ENCODE measurements at regions not wholly inside any gene's neighbourhood (a gene's known extent, or its start where the extent isn't known, plus 50 kb on each side); places are given as distances from the start of the nearest gene placed in this dataset.

GRCh38 chr5:28542987-28543386 is 1504.6 kb upstream of the CDH9 start:
- no peak for DNase-seq (ENCODE audit: low read depth in 4 of 4, low spot score in 2 of 4)

DNA sequence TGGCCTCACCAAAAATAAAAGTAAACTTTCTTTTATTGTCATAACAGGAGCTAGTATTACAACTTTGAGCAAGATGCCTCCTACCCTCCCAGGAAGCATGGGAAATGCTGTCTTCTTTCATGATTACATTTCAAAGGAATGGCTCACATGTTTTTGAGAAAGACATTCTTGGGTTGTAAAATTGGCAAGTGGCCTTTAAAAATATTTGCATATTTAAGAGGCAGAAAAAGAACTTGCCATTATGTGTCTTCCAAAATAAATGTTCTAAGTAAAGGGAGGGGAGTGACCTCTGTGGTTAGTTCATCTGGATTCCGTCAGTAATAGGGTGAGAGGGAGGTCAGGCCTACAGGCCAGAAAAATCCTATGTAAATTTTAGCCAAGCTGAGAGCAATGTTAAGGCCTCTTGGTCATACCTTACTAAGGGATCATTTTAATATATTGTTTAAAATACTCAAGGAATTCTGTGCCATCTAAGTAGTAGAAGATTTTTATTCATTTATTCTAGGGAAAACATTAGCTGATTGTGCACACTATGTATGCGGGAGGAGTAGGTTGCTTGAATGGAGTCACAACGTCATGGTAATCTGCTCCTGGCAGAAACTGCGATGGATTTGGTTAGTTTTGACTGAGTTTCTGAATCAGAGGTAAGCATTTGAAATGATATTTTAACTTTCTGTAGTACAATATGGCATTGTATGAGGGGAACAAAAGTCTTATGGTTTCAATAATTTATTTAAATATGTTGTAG is 1485.7 kb upstream of the CDH9 start:
- peak in 2 of 4 donors; percentile 26 to 44 for DNase-seq (ENCODE audit: low read depth in 4 of 4, low spot score in 2 of 4)

DNA sequence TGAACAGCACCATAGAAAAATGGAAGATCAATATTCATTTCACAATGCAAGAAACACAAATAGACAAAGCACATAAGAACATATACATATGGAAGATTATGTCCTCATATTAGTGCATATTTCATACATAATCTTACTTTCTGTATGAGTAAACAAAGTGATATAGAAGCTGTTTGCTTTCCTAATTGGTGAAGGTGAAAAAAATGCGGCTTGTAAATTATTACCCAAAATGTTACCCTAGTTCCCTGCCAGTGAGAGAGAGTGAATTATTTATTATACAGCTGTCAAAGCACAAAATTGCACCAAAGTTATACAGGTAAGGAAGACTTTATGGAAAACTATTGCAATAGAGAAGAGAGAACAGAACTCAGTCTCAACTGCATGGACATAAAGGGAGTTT is 1485.0 kb upstream of the CDH9 start:
- DNase-seq (ENCODE audit: low read depth in 4 of 4, low spot score in 2 of 4): no peak

DNA sequence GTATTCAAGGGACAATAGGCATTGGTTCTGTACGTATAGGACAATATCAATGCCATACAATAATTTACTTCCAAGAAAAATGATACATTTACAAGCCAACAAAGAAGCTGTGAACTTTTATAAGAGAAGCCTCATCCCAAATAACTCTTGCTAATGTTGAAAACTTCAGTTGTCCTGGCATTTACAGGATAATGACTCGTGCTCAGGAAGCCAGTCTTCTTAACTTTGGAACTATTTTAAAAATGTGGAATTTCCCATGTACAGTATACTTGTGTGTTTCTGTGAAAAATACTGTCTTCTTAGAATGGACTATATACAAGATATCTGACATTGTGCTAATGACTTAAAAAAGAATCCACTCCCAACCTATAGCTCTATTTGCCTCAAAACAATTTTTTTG is 1479.3 kb upstream of the CDH9 start:
- no peak for DNase-seq (ENCODE audit: low read depth in 4 of 4, low spot score in 2 of 4)

- no peak for DNase-seq (ENCODE audit: low read depth in 4 of 4, low spot score in 2 of 4)
These were observed 1478.3 kb upstream of the CDH9 start for GRCh38 chr5:28516722-28517121.

DNA sequence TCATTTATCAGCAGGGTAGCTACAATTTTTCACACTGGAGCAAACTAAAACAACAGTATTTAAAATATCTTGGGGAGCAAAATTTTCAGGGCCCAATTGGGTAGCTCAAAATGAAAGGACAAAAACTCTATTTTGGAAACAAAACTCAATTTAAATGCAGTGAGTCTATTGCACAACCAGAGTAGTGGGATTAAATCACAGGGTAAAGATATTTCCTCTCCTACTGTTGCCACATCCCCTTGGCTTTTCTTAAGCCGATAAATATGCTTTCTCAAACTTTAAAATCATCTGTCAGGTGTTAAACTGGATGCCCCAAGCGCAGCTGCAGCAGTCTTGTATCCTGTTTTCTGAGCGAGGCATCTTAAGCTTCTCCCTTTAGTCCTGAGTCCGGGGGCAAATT is 1474.3 kb upstream of the CDH9 start:
- DNase-seq (ENCODE audit: low read depth in 4 of 4, low spot score in 2 of 4): no peak

GRCh38 chr5:28505121-28505520 is 1466.7 kb upstream of the CDH9 start:
- DNase-seq (ENCODE audit: low read depth in 4 of 4, low spot score in 2 of 4): no peak

DNA sequence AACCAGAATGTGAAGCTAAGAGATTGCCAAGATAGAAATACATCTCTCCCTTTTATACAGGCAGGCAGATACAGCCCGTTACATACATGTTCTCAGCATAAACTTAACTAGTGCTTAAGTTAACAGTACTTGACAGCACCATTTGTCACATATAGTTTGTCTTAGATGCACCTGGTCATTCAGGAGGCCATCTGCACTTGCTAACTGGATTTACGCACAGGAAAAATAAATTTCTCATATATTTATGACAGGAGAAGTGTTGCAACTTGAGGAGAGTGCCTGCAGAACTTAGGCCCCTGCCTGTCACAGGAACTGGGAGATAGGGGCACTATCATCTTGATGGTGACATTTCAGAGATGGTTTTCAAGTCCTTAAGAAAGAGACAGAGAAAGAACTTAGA is 1462.1 kb upstream of the CDH9 start:
- no peak for DNase-seq (ENCODE audit: low read depth in 4 of 4, low spot score in 2 of 4)

DNA sequence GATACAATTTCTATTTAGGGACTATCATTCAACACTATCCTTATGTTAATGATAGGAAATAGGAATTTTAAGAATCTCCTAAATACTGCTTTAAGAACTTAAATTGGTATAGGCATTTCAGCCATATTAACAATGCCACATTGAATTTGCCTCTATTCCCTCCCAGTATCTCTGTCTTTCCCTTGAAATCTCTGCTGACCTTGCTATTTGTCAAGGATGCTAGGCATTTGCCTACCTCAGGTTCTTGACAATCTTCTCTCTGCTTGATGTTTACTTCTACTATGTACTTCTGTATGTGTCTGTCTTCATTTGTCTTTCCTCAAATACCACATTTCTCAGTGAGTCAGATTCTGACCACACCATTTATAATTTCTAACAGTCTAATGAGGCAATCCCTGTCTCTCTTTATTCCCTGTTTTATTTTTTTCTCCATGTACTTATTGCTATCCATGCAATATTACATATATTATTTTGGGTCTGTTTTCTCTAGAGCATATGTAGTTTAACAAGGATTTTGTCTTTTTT is 1461.4 kb upstream of the CDH9 start:
- DNase-seq (ENCODE audit: low read depth in 4 of 4, low spot score in 2 of 4): no peak

DNA sequence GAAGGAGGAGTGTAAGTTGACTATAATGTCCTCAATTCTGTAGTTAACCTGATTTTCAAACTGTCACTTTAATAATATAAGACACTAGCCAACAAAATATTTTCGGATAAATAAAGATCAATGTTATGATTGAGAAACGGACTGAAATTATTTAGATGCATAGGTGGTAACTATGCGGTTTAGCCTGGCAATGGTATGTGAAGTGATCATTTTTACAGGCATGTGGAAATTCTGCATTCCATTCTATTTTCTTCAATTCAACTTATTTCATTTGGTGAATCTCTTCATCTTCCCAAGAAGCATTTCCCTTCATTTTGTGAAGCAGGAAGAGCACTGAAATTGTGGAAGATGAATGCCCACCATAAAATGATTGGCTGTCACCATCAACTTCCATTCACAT is 1457.5 kb upstream of the CDH9 start:
- DNase-seq (ENCODE audit: low read depth in 4 of 4, low spot score in 2 of 4): no peak

GRCh38 chr5:28493456-28493855 is 1455.1 kb upstream of the CDH9 start:
- DNase-seq (ENCODE audit: low read depth in 4 of 4, low spot score in 2 of 4): peak in 1 of 4 donors; percentile 7

DNA sequence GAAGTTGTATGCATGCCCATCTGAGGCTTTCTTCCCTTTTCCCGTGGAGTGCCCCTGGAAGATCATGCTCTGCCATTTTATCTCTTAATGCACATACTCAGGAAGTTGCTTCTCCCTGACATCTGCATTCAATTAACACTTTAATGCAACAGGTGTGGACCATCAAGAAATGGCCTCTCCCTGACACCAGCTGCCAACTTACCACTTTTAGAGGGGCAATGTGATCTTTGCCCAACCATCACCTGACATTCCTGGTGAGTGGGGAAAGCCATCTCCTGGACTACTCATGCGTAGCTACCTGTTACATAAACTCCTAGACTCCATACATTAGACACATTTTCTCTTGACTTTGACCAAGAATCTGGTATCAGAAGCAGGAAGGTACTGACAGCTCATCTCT is 1450.4 kb upstream of the CDH9 start:
- DNase-seq (ENCODE audit: low read depth in 4 of 4, low spot score in 2 of 4): no peak

- DNase-seq (ENCODE audit: low read depth in 4 of 4, low spot score in 2 of 4): no peak
These were observed 1445.1 kb upstream of the CDH9 start for GRCh38 chr5:28483327-28484025.

- DNase-seq (ENCODE audit: low read depth in 4 of 4, low spot score in 2 of 4): no peak
These were observed 1435.2 kb upstream of the CDH9 start for GRCh38 chr5:28473531-28474107.

DNA sequence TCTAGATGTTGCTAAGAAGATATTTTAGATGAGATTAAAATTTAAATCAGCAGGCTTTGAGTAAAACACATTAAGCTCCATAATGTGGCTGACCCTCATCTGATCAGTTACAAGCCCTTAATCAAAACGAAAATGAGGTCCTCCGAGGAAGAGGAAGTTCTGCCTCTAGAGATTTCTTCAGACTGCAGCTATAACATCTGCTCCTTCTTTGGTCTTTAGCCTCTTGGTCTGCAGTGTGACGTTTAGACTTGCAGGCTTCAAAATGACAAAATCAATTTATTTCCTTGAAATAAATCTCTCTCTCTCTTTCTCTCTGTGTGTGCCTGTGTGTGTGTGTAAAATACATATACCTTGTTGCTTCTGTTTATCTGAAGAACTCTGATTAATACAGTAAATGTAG is 1429.8 kb upstream of the CDH9 start:
- no peak for DNase-seq (ENCODE audit: low read depth in 4 of 4, low spot score in 2 of 4)

DNA sequence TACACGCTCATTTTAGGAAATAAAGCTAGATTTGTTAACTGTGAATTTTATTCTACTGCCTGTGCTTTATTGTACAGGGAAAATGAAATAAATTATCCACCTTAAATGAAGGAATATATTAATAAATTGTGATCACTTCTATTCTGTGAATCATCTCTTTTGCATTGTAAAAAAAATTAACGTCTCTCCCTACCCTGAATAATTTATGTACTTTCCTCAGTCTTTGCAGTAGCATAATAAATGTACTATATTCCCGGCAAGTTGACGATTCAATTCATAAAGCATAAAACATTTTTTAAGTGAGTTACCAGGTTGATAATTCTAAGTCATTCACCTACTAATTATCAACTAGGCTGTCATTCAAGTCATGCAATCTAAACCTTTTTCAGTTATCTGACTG is 1425.3 kb upstream of the CDH9 start:
- no peak for DNase-seq (ENCODE audit: low read depth in 4 of 4, low spot score in 2 of 4)

- no peak for DNase-seq (ENCODE audit: low read depth in 4 of 4, low spot score in 2 of 4)
These were observed 1413.1 kb upstream of the CDH9 start for GRCh38 chr5:28451483-28451882.

- DNase-seq (ENCODE audit: low read depth in 4 of 4, low spot score in 2 of 4): no peak
These were observed 1412.6 kb upstream of the CDH9 start for GRCh38 chr5:28450997-28451396.

- DNase-seq (ENCODE audit: low read depth in 4 of 4, low spot score in 2 of 4): no peak
These were observed 1410.4 kb upstream of the CDH9 start for GRCh38 chr5:28448791-28449190.

DNA sequence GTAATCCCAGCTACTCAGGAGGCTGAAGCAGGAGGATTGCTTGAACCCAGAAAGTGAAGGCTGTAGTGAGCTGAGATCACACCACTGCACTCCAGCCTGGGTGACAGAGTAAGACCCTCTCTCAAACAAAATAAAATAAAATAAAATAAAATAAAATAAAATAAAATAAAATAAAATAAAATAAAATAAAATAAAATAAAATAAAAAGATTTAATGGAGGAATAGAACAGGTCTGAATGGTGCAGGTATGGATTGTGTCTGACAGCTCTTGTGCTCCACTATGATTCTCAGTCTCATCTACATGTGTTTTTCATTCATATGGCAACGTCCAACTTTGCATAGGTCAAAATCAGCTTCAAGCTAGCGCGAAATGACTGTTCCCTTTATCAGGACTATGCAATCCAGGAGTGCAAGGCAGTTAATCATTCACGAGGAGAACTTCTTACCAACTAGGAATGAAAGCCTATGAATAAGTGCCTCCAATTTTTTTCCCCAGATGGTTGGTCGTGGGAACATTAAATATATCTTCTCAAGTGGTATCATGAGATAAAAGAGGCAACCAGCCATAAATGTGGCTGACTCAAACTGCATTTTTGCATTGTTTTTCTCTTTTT is 1392.3 kb upstream of the CDH9 start:
- no peak for DNase-seq (ENCODE audit: low read depth in 4 of 4, low spot score in 2 of 4)

- no peak for DNase-seq (ENCODE audit: low read depth in 4 of 4, low spot score in 2 of 4)
These were observed 1382.8 kb upstream of the CDH9 start for GRCh38 chr5:28421141-28421540.

All from left renal cortex interstitium (tissue), 4 donors.